HG03571 (cell line): ENCODE measurements at regions not wholly inside any gene's neighbourhood (a gene's known extent, or its start where the extent isn't known, plus 50 kb on each side); places are given as distances from the start of the nearest gene placed in this dataset.
"Not testable (repeated sequence)": the region's sequence is repeated elsewhere in the genome, so short reads cannot be mapped to it uniquely, and the experiment has no call there.

Experiments used
- ATAC-seq: cut with Tn5 transposase; IDR thresholded peaks from one replicate; pipeline ENCODE4 v1.9.1; 2021; ENCODE audit not compliant: unreplicated experiment

GRCh38 chr9:42656789-42657188, 473.3 kb downstream of the SPATA31A6 start:
- not testable (repeated sequence) for ATAC-seq

- not testable (repeated sequence) for ATAC-seq
These were observed 474.0 kb downstream of the SPATA31A6 start for GRCh38 chr9:42657496-42657895.

GRCh38 chr9:42697146-42697545, 513.7 kb downstream of the SPATA31A6 start:
- ATAC-seq, result not testable (repeated sequence)

GRCh38 chr9:42702890-42703289, 519.4 kb downstream of the SPATA31A6 start:
- not testable (repeated sequence) for ATAC-seq

- not testable (repeated sequence) for ATAC-seq
These were observed 541.7 kb downstream of the SPATA31A6 start for GRCh38 chr9:42724841-42725835.

GRCh38 chr9:42743030-42743814, 559.8 kb downstream of the SPATA31A6 start:
- ATAC-seq, result not testable (repeated sequence)

GRCh38 chr9:42757251-42757650, 573.8 kb downstream of the SPATA31A6 start:
- ATAC-seq, result not testable (repeated sequence)

GRCh38 chr9:42759320-42759719, 575.9 kb downstream of the SPATA31A6 start:
- ATAC-seq, result not testable (repeated sequence)

GRCh38 chr9:42782201-42782600, 598.7 kb downstream of the SPATA31A6 start:
- ATAC-seq, result not testable (repeated sequence)

GRCh38 chr9:42792725-42793124, 609.3 kb downstream of the SPATA31A6 start:
- not testable (repeated sequence) for ATAC-seq

GRCh38 chr9:42798571-42798970, 615.1 kb downstream of the SPATA31A6 start:
- ATAC-seq, result not testable (repeated sequence)

- not testable (repeated sequence) for ATAC-seq
These were observed 619.3 kb downstream of the SPATA31A6 start for GRCh38 chr9:42802716-42803115.

- ATAC-seq, result not testable (repeated sequence)
These were observed 623.2 kb downstream of the SPATA31A6 start for GRCh38 chr9:42806674-42807073.

GRCh38 chr9:42821468-42821867, 638.0 kb downstream of the SPATA31A6 start:
- not testable (repeated sequence) for ATAC-seq

GRCh38 chr9:42848156-42848555, 664.7 kb downstream of the SPATA31A6 start:
- ATAC-seq, result not testable (repeated sequence)

GRCh38 chr9:42850896-42851693, 667.6 kb downstream of the SPATA31A6 start:
- ATAC-seq, result not testable (repeated sequence)

GRCh38 chr9:42851701-42852100, 668.2 kb downstream of the SPATA31A6 start:
- ATAC-seq, result not testable (repeated sequence)

- peak; percentile 80 for ATAC-seq
These were observed 668.9 kb downstream of the SPATA31A6 start for GRCh38 chr9:42852133-42852930.

GRCh38 chr9:42860133-42860532, 676.7 kb downstream of the SPATA31A6 start:
- ATAC-seq, result not testable (repeated sequence)

- ATAC-seq, result not testable (repeated sequence)
These were observed 679.0 kb downstream of the SPATA31A6 start for GRCh38 chr9:42862465-42862864.
